ENCODE measurements at regions not wholly inside any gene's neighbourhood (a gene's known extent, or its start where the extent isn't known, plus 50 kb on each side); places are given as distances from the start of the nearest gene placed in this dataset.

DNA sequence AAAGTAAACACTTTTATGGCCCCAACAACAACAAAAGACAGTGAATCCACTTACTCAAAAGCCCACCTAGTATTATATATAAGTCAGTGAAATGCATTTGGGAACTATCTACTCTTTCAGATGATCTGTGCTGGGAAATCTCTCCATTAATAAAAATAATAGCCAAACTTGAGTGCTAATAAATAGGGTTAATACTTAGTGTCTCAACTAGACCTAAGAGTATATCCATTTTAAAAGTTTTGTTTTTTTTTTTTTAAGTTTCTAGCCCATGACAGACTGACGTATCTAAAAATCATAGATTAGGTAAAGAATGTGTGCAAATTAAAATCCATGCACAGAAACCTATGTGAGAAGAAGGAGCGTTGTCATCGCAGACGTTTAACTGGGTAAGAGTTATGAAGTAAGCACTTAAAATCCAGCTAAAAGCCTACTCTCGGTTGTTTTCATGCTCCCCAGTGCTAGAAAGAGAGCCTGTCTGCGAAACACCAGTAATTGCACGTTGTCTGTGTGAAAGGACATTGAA lies 83.4 kb upstream of the PELI1 start:
- no peaks in the 10 kb centered on the region for H3K36me3 ChIP-seq
- peak overlapping the region; percentile 38 for H3K4me3 ChIP-seq
- TF ChIP-seq POLR2A (IDR thresholded peaks at IDR 0.05) (no peak), EP300 (IDR thresholded peaks at IDR 0.05) (no peak)
- TF ChIP-seq, protein P1, sequence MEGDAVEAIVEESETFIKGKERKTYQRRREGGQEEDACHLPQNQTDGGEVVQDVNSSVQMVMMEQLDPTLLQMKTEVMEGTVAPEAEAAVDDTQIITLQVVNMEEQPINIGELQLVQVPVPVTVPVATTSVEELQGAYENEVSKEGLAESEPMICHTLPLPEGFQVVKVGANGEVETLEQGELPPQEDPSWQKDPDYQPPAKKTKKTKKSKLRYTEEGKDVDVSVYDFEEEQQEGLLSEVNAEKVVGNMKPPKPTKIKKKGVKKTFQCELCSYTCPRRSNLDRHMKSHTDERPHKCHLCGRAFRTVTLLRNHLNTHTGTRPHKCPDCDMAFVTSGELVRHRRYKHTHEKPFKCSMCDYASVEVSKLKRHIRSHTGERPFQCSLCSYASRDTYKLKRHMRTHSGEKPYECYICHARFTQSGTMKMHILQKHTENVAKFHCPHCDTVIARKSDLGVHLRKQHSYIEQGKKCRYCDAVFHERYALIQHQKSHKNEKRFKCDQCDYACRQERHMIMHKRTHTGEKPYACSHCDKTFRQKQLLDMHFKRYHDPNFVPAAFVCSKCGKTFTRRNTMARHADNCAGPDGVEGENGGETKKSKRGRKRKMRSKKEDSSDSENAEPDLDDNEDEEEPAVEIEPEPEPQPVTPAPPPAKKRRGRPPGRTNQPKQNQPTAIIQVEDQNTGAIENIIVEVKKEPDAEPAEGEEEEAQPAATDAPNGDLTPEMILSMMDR (IDR thresholded peaks at IDR 0.05), result no peak
- H3K27me3 ChIP-seq, result no peaks in the 10 kb centered on the region
- peak overlapping the region in 1 of 2 donors; percentile 51 for H3K27ac ChIP-seq
- no peaks in the 10 kb centered on the region for H3K9me3 ChIP-seq
- no peaks in the 10 kb centered on the region for H3K4me1 ChIP-seq (ENCODE audit: insufficient read depth)
- WGBS, 3 donors, result 6 to 14% (median 11%) methylated on average over 7 of the region's 7 CpGs
- DNase-seq, result no peak
- intact Hi-C loops (cut with DNase I), result no loop called here

DNA sequence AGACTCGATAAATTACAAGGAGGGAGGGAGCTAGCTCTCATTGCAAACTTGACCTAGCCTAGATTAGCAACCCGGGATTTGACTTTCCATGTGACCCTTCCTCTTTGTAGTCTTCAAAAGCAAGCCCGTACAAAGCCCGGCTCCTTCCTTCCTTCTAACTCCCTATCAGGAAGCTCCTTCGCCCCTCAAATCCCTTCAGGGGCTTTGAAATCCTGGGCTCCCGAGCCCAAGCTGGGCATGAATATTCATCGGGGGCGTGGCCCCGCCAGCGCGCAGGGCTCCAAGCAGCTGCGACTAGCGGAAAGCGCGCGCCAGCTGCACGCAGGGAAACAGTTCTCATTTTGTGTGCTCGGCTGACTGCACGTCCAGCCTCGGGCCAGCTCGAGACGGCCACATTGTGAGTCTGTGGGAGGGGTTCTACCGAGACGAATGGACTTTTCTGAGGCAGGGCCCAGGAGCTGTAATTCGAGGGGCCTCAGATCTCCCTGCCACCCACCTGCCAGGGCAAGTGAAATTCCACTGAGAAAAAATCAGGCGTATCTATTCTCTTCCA lies 84.0 kb upstream of the PELI1 start:
- DNase-seq, result peak; percentile 67 to 83 (median 70)
- no peaks in the 10 kb centered on the region for H3K36me3 ChIP-seq
- intact Hi-C loops (cut with DNase I), result no loop called here
- peak overlapping the region; percentile 38 for H3K4me3 ChIP-seq
- H3K4me1 ChIP-seq (ENCODE audit: insufficient read depth), result no peaks in the 10 kb centered on the region
- peak overlapping the region in 1 of 2 donors; percentile 51 for H3K27ac ChIP-seq
- WGBS, 3 donors, result 1% methylated on average over 26 of the region's 26 CpGs
- no peaks in the 10 kb centered on the region for H3K9me3 ChIP-seq
- TF ChIP-seq POLR2A (IDR thresholded peaks at IDR 0.05) (no peak), EP300 (IDR thresholded peaks at IDR 0.05) (no peak)
- TF ChIP-seq, protein P1 (IDR thresholded peaks at IDR 0.05), result no peak
- H3K27me3 ChIP-seq, result no peaks in the 10 kb centered on the region

DNA sequence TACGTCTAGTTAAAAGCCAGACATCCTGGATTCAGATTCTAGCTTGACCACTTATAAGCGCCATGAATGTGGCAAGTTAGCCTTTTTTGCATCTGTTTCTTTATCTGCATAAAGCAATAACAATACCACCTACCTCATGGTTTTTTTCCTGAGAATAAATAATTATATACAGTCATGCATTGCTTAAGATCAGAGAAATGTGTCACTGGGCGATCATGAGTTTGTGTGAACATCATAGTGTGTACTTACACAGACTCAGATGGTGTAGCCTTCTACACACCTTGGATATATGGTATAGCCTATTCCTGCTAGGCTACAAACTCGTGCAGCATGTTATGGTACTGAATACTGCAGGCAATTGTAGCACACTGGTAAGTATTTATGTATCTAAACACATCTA lies 84.7 kb upstream of the PELI1 start:
- intact Hi-C loops (cut with DNase I), result no loop called here
- 79 to 80% (median 80%) methylated on average over 4 of the region's 4 CpGs for WGBS, 3 donors
- TF ChIP-seq EP300 (IDR thresholded peaks at IDR 0.05) (no peak), POLR2A (IDR thresholded peaks at IDR 0.05) (no peak)
- TF ChIP-seq, protein P1 (IDR thresholded peaks at IDR 0.05), result no peak
- Histone ChIP-seq H3K9me3 (no peaks in the 10 kb centered on the region), H3K4me1 (ENCODE audit: insufficient read depth) (no peaks in the 10 kb centered on the region), H3K4me3 (no peak overlapping the region), H3K36me3 (no peaks in the 10 kb centered on the region), H3K27me3 (no peaks in the 10 kb centered on the region), H3K27ac (peak overlapping the region in 1 of 2 donors; percentile 51)
- no peak for DNase-seq

DNA sequence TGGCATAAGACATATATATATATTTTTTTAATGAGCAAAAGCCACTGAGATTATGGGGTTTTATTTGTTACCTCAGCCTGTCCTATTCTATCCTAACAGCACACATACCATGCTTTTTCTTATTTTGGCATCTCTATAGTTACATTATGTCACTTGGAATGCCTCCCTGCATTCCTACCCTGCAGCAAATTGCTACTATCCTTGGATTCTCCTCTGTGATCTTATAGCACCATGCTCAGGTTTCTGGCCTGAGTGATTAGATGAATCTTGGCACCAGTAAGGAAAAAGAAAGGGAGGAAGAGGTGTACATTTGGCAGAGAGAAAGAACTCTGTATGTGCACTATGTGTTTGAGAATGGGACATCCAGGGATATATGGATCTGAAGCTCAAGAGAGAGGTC lies 86.3 kb upstream of the PELI1 start:
- no peak for TF ChIP-seq POLR2A (IDR thresholded peaks at IDR 0.05)
- TF ChIP-seq, protein P1 (IDR thresholded peaks at IDR 0.05), result no peak
- DNase-seq, result no peak
- intact Hi-C loops (cut with DNase I), result no loop called here
- Histone ChIP-seq H3K36me3 (no peaks in the 10 kb centered on the region), H3K4me1 (ENCODE audit: insufficient read depth) (no peaks in the 10 kb centered on the region), H3K27ac (no peak overlapping the region), H3K9me3 (no peaks in the 10 kb centered on the region), H3K27me3 (no peaks in the 10 kb centered on the region), H3K4me3 (no peak overlapping the region)
